ENCODE measurements at regions not wholly inside any gene's neighbourhood (a gene's known extent, or its start where the extent isn't known, plus 50 kb on each side); places are given as distances from the start of the nearest gene placed in this dataset.
"Not testable (repeated sequence)": the region's sequence is repeated elsewhere in the genome, so short reads cannot be mapped to it uniquely, and the experiment has no call there.

DNA sequence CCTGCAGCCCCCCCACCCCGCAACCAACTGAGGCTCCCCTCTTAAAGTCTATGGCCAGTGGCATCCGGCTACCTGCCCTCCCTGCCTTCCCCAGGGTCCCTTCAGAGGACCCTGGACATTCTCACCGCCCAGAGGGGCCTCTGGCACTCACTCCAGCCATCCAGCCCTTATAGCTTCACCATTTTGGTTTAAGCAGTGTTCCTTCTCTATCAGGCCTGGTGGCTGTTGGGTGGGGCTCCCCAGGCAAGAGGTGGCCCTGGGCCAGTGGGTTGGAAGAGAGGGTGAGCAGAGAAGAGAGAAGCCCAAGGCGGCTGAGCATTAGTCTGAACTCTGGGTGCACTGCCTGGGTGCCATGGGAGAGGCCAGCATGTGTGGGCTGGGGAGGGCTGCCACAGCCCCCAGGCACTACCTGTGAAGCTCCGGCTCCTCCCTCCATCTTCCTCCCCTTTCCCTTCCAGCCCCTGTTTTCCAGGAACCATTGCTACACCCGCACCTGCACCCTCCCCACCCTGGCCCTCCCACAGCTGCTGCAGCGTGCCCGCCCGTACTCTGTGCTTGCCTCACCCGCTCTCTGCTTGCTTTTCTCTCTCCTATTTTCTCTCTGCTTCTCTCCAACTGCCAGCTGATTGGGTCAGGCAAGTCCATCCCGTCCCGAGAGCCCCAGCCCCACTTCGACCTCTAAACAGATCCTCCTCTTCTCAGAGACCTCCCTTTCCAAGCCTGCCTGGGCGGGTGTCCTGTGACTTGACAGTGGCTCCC lies 168.2 kb downstream of the TBC1D2B start:
- TF ChIP-seq CTCF (IDR thresholded peaks at IDR 0.05) (no peak), EZH2 (IDR thresholded peaks at IDR 0.05) (no peak), EZH2phosphoT487 (IDR thresholded peaks at IDR 0.05) (no peak)
- H3K27ac ChIP-seq, result no peak overlapping the region
- H3K4me3 ChIP-seq, result no peak overlapping the region
- H4K20me1 ChIP-seq (ENCODE audit: low read depth), result no peaks in the 10 kb centered on the region
- DNase-seq (ENCODE audit: low spot score), result no peak
- peaks cover 3% of the 10 kb centered on the region for H3K27me3 Mint-ChIP-seq (ENCODE audit: insufficient read depth, low read depth)
- no peaks in the 10 kb centered on the region for H3K9me3 Mint-ChIP-seq
- H3K27me3 ChIP-seq, result no peaks in the 10 kb centered on the region
- H3K4me1 Mint-ChIP-seq, result peaks cover 3% of the 10 kb centered on the region
- H3K9me3 ChIP-seq (ENCODE audit: low read depth), result no peaks in the 10 kb centered on the region
- no peaks in the 10 kb centered on the region for H3F3A ChIP-seq (ENCODE audit: low read depth)
- no peak overlapping the region for H3K9ac ChIP-seq
- H3K36me3 ChIP-seq, result no peaks in the 10 kb centered on the region
- no peak overlapping the region for H3K4me3 Mint-ChIP-seq
- H2AFZ ChIP-seq (replicated peaks), result no peak overlapping the region
- H3K36me3 Mint-ChIP-seq, result no peaks in the 10 kb centered on the region
- no peak overlapping the region for H3K4me2 ChIP-seq
- H3K27ac Mint-ChIP-seq, result no peak overlapping the region
- H3K4me1 ChIP-seq, result no peaks in the 10 kb centered on the region
- no peaks in the 10 kb centered on the region for H3K79me2 ChIP-seq (ENCODE audit: low read depth)

GRCh38 chr15:77908752-77909111 lies 168.8 kb downstream of the TBC1D2B start:
- H3K4me1 Mint-ChIP-seq; H3K36me3 ChIP-seq; H3K27ac ChIP-seq; H3K9me3 ChIP-seq (ENCODE audit: low read depth); H3K79me2 ChIP-seq (ENCODE audit: low read depth); DNase-seq (ENCODE audit: low spot score); H3K27me3 Mint-ChIP-seq (ENCODE audit: insufficient read depth, low read depth); H3K4me3 Mint-ChIP-seq; H3K4me2 ChIP-seq; H3K4me1 ChIP-seq; H3K36me3 Mint-ChIP-seq; H3K9ac ChIP-seq; H3K27me3 ChIP-seq; H3K4me3 ChIP-seq; H3K9me3 Mint-ChIP-seq; H2AFZ ChIP-seq (replicated peaks); H4K20me1 ChIP-seq (ENCODE audit: low read depth); H3F3A ChIP-seq (ENCODE audit: low read depth): not testable (repeated sequence)
- peak overlapping the region; percentile 74 for H3K27ac Mint-ChIP-seq

DNA sequence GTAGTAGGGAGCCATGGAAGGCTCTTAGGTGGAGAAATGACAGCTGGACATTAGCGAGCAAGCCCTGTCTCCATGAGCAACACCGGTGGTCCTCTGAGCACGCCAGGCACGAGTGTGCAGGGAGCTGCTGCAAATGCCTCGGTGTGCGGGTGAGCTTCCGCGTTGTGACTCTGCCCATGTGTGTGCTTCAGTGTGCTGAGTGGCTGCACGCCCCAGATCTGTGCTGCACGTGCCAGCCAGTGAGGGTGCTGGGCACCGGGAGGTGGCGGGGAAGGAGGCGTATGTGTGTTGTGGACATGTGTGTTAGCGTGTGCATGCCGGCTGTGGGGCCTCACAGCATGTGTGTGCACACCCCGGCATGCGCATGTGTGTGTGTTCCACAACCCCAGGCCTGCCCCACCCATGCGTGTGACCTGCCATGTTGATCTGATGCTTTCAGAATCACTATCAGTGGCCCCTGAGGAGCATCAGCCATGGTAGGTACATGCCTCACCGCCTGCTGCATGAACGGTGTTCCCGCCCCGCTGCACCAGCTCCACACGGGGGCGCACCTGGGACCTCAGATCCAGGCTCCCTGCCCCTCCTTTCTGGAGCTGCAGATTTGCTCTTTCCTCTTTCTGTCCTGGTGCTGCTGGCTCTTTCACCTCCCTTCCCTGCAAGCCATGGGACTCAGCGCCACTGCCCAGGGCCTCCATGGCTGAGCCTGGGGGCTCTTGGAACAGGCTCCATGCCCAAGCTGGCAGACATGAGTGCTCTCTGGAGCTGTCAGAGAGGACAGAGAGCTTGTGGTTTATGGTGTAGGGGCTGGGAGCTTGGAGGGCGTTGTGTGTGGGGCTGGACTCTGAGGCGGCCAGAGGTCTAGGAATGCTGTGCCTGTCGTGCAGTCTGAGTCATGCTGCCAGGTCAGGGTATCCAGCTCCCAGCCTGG lies 169.4 kb downstream of the TBC1D2B start:
- H3K27me3 Mint-ChIP-seq (ENCODE audit: insufficient read depth, low read depth), result peaks cover 3% of the 10 kb centered on the region
- no peak overlapping the region for H3K4me2 ChIP-seq
- H3K36me3 ChIP-seq, result no peaks in the 10 kb centered on the region
- H3K4me3 Mint-ChIP-seq, result no peak overlapping the region
- H3K4me1 Mint-ChIP-seq, result peaks cover 3% of the 10 kb centered on the region
- H3K27me3 ChIP-seq, result no peaks in the 10 kb centered on the region
- TF ChIP-seq EZH2phosphoT487 (IDR thresholded peaks at IDR 0.05) (no peak), CTCF (IDR thresholded peaks at IDR 0.05) (no peak), EZH2 (IDR thresholded peaks at IDR 0.05) (no peak)
- peak; percentile 45 for DNase-seq (ENCODE audit: low spot score)
- H4K20me1 ChIP-seq (ENCODE audit: low read depth), result no peaks in the 10 kb centered on the region
- no peaks in the 10 kb centered on the region for H3K9me3 ChIP-seq (ENCODE audit: low read depth)
- no peaks in the 10 kb centered on the region for H3K4me1 ChIP-seq
- no peak overlapping the region for H3K27ac ChIP-seq
- no peak overlapping the region for H2AFZ ChIP-seq (replicated peaks)
- H3K9ac ChIP-seq, result no peak overlapping the region
- no peak overlapping the region for H3K4me3 ChIP-seq
- H3K9me3 Mint-ChIP-seq, result no peaks in the 10 kb centered on the region
- no peaks in the 10 kb centered on the region for H3K36me3 Mint-ChIP-seq
- H3K79me2 ChIP-seq (ENCODE audit: low read depth), result no peaks in the 10 kb centered on the region
- peak overlapping the region; percentile 74 for H3K27ac Mint-ChIP-seq
- H3F3A ChIP-seq (ENCODE audit: low read depth), result no peaks in the 10 kb centered on the region

- not testable (repeated sequence) for H3K4me3 ChIP-seq; H3K27ac Mint-ChIP-seq; H3K9me3 Mint-ChIP-seq; H3K4me1 Mint-ChIP-seq; H3K79me2 ChIP-seq (ENCODE audit: low read depth); H3K27ac ChIP-seq; H3K4me1 ChIP-seq; H3K4me2 ChIP-seq; H3K9ac ChIP-seq; H3F3A ChIP-seq (ENCODE audit: low read depth); H3K4me3 Mint-ChIP-seq; H3K27me3 ChIP-seq; H3K36me3 Mint-ChIP-seq; H4K20me1 ChIP-seq (ENCODE audit: low read depth); H2AFZ ChIP-seq (replicated peaks); H3K36me3 ChIP-seq; DNase-seq (ENCODE audit: low spot score); H3K9me3 ChIP-seq (ENCODE audit: low read depth); H3K27me3 Mint-ChIP-seq (ENCODE audit: insufficient read depth, low read depth)
Observed at GRCh38 chr15:77906062-77906990, 171.2 kb downstream of the TBC1D2B start.

Data from neural progenitor cell (in vitro differentiated cells).